GM12873 (cell line): ENCODE measurements at regions not wholly inside any gene's neighbourhood (a gene's known extent, or its start where the extent isn't known, plus 50 kb on each side); places are given as distances from the start of the nearest gene placed in this dataset.

Experiments
- CTCF ChIP-seq: IDR thresholded peaks from 2 replicates; pipeline ENCODE4 v1.5.1; 2012; ENCODE audit warnings: low read depth, mild to moderate bottlenecking, moderate library complexity, low read length, control low read depth; ENCODE audit not compliant: insufficient read depth; ENCODE audit errors: missing control alignments

GRCh38 chr1:199083680-199084079 is 444.8 kb downstream of the PTPRC start:
- TF ChIP-seq CTCF, result no peak

GRCh38 chr1:199084293-199084692 is 445.5 kb downstream of the PTPRC start:
- TF ChIP-seq CTCF, result no peak

- TF ChIP-seq CTCF, result no peak
These were observed 447.1 kb downstream of the PTPRC start for GRCh38 chr1:199085903-199086302.

GRCh38 chr1:199087144-199087543 is 448.3 kb downstream of the PTPRC start:
- TF ChIP-seq CTCF, result no peak

- TF ChIP-seq CTCF, result no peak
These were observed 450.7 kb downstream of the PTPRC start for GRCh38 chr1:199089393-199090122.

GRCh38 chr1:199096591-199096990 is 457.8 kb downstream of the PTPRC start:
- no peak for TF ChIP-seq CTCF

- TF ChIP-seq CTCF, result no peak
These were observed 459.6 kb downstream of the PTPRC start for GRCh38 chr1:199098468-199098867.

GRCh38 chr1:199101139-199101538 is 462.3 kb downstream of the PTPRC start:
- no peak for TF ChIP-seq CTCF
